Esophagus squamous epithelium (tissue), 5 donors: ENCODE measurements at regions not wholly inside any gene's neighbourhood (a gene's known extent, or its start where the extent isn't known, plus 50 kb on each side); places are given as distances from the start of the nearest gene placed in this dataset.

Source experiments
- DNase-seq: peaks from one replicate; lab custom pipeline; 2025; lab: John Stamatoyannopoulos, UW
- H3K27ac ChIP-seq, 4 donors: fragments of 200-600 bp; sonication (generic); one replicate each; pipeline ENCODE4 v1.5.1; 2016 to 2019; ENCODE audit warnings: mild to moderate bottlenecking in 1 of 4
- H3K27me3 ChIP-seq, 4 donors: fragments of 200-600 bp; sonication (generic); 1 replicate in 3 of 4; 2 replicates in 1 of 4; pipeline versions ENCODE4 v1.5.1 to v1.6.0; 2017 to 2021; ENCODE audit warnings: antibody characterized with exemption in 1 of 4
- H3K36me3 ChIP-seq, 3 donors: fragments of 200-600 bp; sonication (generic); one replicate each; pipeline ENCODE4 v1.5.1; 2016 to 2019
- H3K4me1 ChIP-seq, 3 donors: fragments of 200-600 bp; sonication (generic); one replicate each; pipeline ENCODE4 v1.5.1; 2017 to 2019
- H3K4me3 ChIP-seq, 4 donors: fragments of 200-600 bp; sonication (generic); 1 replicate in 3 of 4; 2 replicates in 1 of 4; pipeline ENCODE4 v1.5.1; 2016 to 2019; ENCODE audit warnings: mild to moderate bottlenecking in 2 of 4, moderate library complexity in 1 of 4
- H3K9me3 ChIP-seq, 3 donors: fragments of 200-600 bp; sonication (generic); one replicate each; pipeline ENCODE4 v1.5.1; 2016 to 2019
- CTCF ChIP-seq, 6 experiments: fragments of 450-650 bp in 4 of 6; fragments of 200-600 bp in 2 of 6; sonication (generic) in 2 of 6; IDR thresholded peaks; one replicate each; pipeline ENCODE4 v1.5.1; 2016 to 2019; ENCODE audit warnings: antibody characterized with exemption in 6 of 6, mild to moderate bottlenecking in 4 of 6, moderate library complexity in 4 of 6
- POLR2A ChIP-seq, 4 donors: fragments of 450-650 bp; IDR thresholded peaks; one replicate each; pipeline ENCODE4 v1.6.1; 2017; ENCODE audit warnings: antibody characterized with exemption in 4 of 4, mild to moderate bottlenecking in 4 of 4, moderate library complexity in 3 of 4
- WGBS, 2 donors: methylation state at CpG; one replicate each; pipeline ENCODE4 v1.1.5; 2018; 5-methylcytosine and 5-hydroxymethylcytosine counted together
- intact Hi-C: fragments of 100-400 bp; cut with DNase I; formaldehyde crosslinking; loops from one replicate; pipeline ENCODE4 v1.15.0; 2022
- donor health status: DM: yes; HTN: yes; CAD: no.

- Histone ChIP-seq H3K9me3 (no peaks in the 10 kb centered on the region), H3K36me3 (no peaks in the 10 kb centered on the region), H3K4me3 (no peak overlapping the region), H3K27me3 (no peaks in the 10 kb centered on the region), H3K27ac (no peak overlapping the region), H3K4me1 (no peaks in the 10 kb centered on the region)
- no peak for DNase-seq
- WGBS, 2 donors: 44 to 51% methylated on average over 7 of the region's 7 CpGs
- intact Hi-C loops: no loop called here
- TF ChIP-seq CTCF (IDR thresholded peaks at IDR 0.05) (no peak), POLR2A (IDR thresholded peaks at IDR 0.05) (no peak)
Observed at GRCh38 chr5:57348376-57349140, 134.1 kb downstream of the ACTBL2 start.

- no peak overlapping the region for H3K27ac ChIP-seq
- no peaks in the 10 kb centered on the region for H3K36me3 ChIP-seq
- WGBS, 2 donors: 59 to 71% methylated on average over 2 of the region's 2 CpGs
- no peaks in the 10 kb centered on the region for H3K27me3 ChIP-seq
- intact Hi-C loops: no loop called here
- no peak for TF ChIP-seq CTCF (IDR thresholded peaks at IDR 0.05)
- TF ChIP-seq POLR2A (IDR thresholded peaks at IDR 0.05): no peak
- no peak for DNase-seq
- no peaks in the 10 kb centered on the region for H3K9me3 ChIP-seq
- no peak overlapping the region for H3K4me3 ChIP-seq
- peaks cover 0 to 11% (median 0%) of the 10 kb centered on the region in 3 donors for H3K4me1 ChIP-seq
Observed at GRCh38 chr5:57346328-57346727, 136.3 kb downstream of the ACTBL2 start.

GRCh38 chr5:57341380-57341979 lies 141.1 kb downstream of the ACTBL2 start:
- H3K9me3 ChIP-seq: no peaks in the 10 kb centered on the region
- intact Hi-C loops: no loop called here
- peaks cover 0 to 16% (median 0%) of the 10 kb centered on the region in 3 donors for H3K4me1 ChIP-seq
- TF ChIP-seq POLR2A (IDR thresholded peaks at IDR 0.05) (no peak), CTCF (IDR thresholded peaks at IDR 0.05) (no peak)
- H3K27ac ChIP-seq: peak overlapping the region in 2 of 4 donors; percentile 18 to 67
- H3K36me3 ChIP-seq: no peaks in the 10 kb centered on the region
- H3K27me3 ChIP-seq: no peaks in the 10 kb centered on the region
- no peak overlapping the region for H3K4me3 ChIP-seq
- DNase-seq: no peak
- 48 to 53% methylated on average over 4 of the region's 4 CpGs for WGBS, 2 donors

- H3K4me3 ChIP-seq: no peak overlapping the region
- 71 to 83% methylated on average over 1 of the region's 1 CpG for WGBS, 2 donors
- H3K9me3 ChIP-seq: no peaks in the 10 kb centered on the region
- H3K27me3 ChIP-seq: no peaks in the 10 kb centered on the region
- DNase-seq: no peak
- H3K27ac ChIP-seq: peak overlapping the region in 2 of 4 donors; percentile 18 to 67
- TF ChIP-seq POLR2A (IDR thresholded peaks at IDR 0.05): no peak
- no peak for TF ChIP-seq CTCF (IDR thresholded peaks at IDR 0.05)
- peaks cover 0 to 16% (median 0%) of the 10 kb centered on the region in 3 donors for H3K4me1 ChIP-seq
- intact Hi-C loops: no loop called here
- no peaks in the 10 kb centered on the region for H3K36me3 ChIP-seq
Observed at GRCh38 chr5:57340681-57341080, 141.9 kb downstream of the ACTBL2 start.

- Histone ChIP-seq H3K27me3 (no peaks in the 10 kb centered on the region), H3K9me3 (no peaks in the 10 kb centered on the region), H3K36me3 (no peaks in the 10 kb centered on the region), H3K27ac (no peak overlapping the region), H3K4me1 (peaks cover 0 to 16% (median 0%) of the 10 kb centered on the region in 3 donors), H3K4me3 (no peak overlapping the region)
- 91 to 94% methylated on average over 2 of the region's 2 CpGs for WGBS, 2 donors
- DNase-seq: no peak
- TF ChIP-seq CTCF (IDR thresholded peaks at IDR 0.05) (no peak), POLR2A (IDR thresholded peaks at IDR 0.05) (no peak)
- intact Hi-C loops: no loop called here
Observed at GRCh38 chr5:57339521-57339920, 143.1 kb downstream of the ACTBL2 start.
